ENCODE measurements at regions not wholly inside any gene's neighbourhood (a gene's known extent, or its start where the extent isn't known, plus 50 kb on each side); places are given as distances from the start of the nearest gene placed in this dataset.

- H3K9me3 ChIP-seq, result no peaks in the 10 kb centered on the region
- H3K27ac ChIP-seq (ENCODE audit: low read depth in 2 of 2, low read length in 1 of 2), result no peak overlapping the region
- H2AFZ ChIP-seq (ENCODE audit: low read depth), result no peak overlapping the region
- H4K20me1 ChIP-seq (ENCODE audit: insufficient read depth), result no peaks in the 10 kb centered on the region
- H3K4me3 ChIP-seq (ENCODE audit: low read depth in 2 of 2, low read length in 1 of 2), result no peak overlapping the region
- H3K9me2 ChIP-seq, result no peaks in the 10 kb centered on the region
- H3K79me2 ChIP-seq (ENCODE audit: insufficient read depth), result no peaks in the 10 kb centered on the region
- H3K27me3 ChIP-seq (ENCODE audit: insufficient read depth), result no peaks in the 10 kb centered on the region
- 71% methylated on average over 2 of the region's 2 CpGs for WGBS (ENCODE audit: low lambda C conversion rate)
- CTCF ChIA-PET, result interaction anchor here (1.2 kb wide), 1 partner anchor 11 kb away, joined by 3 read pairs; no protein-coding TSS in a partner anchor
- H3K36me3 ChIP-seq (replicated peaks in 1 of 2; ENCODE audit: control insufficient read depth in 1 of 2, insufficient read depth in 2 of 2, low read length in 1 of 2), result no peaks in the 10 kb centered on the region
- no peak for DNase-seq
- TF ChIP-seq SMC3 (IDR thresholded peaks at IDR 0.05; ENCODE audit: low read depth, low read length), result no peak
- TF ChIP-seq REST (IDR thresholded peaks at IDR 0.05; ENCODE audit: low read depth, low read length), result no peak
- TF ChIP-seq ZBTB33 (IDR thresholded peaks at IDR 0.05; ENCODE audit: borderline replicate concordance, low read depth), result no peak
- TF ChIP-seq NFIC (IDR thresholded peaks at IDR 0.05; ENCODE audit: borderline replicate concordance), result no peak
- TF ChIP-seq TAF1 (IDR thresholded peaks at IDR 0.05; ENCODE audit: borderline replicate concordance, low read depth, low read length), result no peak
- TF ChIP-seq POLR2AphosphoS5 (IDR thresholded peaks at IDR 0.05; ENCODE audit: low read depth, low read length), result no peak
- TF ChIP-seq FOXM1 (IDR thresholded peaks at IDR 0.05; ENCODE audit: low read depth), result no peak
- no peak for TF ChIP-seq USF2 (IDR thresholded peaks at IDR 0.05; ENCODE audit: borderline replicate concordance, low read depth, low read length)
- no peak for TF ChIP-seq RCOR1 (IDR thresholded peaks at IDR 0.05; ENCODE audit: low read length)
- no peak for TF ChIP-seq JUND (IDR thresholded peaks at IDR 0.05)
- TF ChIP-seq YY1 (IDR thresholded peaks at IDR 0.05; ENCODE audit: low read depth), result no peak
- no peak for TF ChIP-seq CHD2 (IDR thresholded peaks at IDR 0.05; ENCODE audit: low read length, partially characterized antibody)
- no peak for TF ChIP-seq MEF2A (IDR thresholded peaks at IDR 0.05; ENCODE audit: borderline replicate concordance, low read depth)
- H3K4me1 ChIP-seq (ENCODE audit: control insufficient read depth in 1 of 2, insufficient read depth in 2 of 2, low read depth in 1 of 2, low read length in 1 of 2), result peaks cover 13% of the 10 kb centered on the region in 2 experiments; a peak in 3 of 4 replicates
- POLR2A ChIA-PET, result no interaction called here
- H3K4me2 ChIP-seq, result no peak overlapping the region
- no peak overlapping the region for H3K9ac ChIP-seq
- H3F3A ChIP-seq (replicated peaks; ENCODE audit: insufficient read depth), result peaks cover 19% of the 10 kb centered on the region
Observed at GRCh38 chr2:106991866-106992265, 105.9 kb upstream of the ST6GAL2 start.

All from SK-N-SH (cell line).